Kidney (tissue), 13 donors: ENCODE measurements at regions not wholly inside any gene's neighbourhood (a gene's known extent, or its start where the extent isn't known, plus 50 kb on each side); places are given as distances from the start of the nearest gene placed in this dataset.
A peak's percentile ranks its signal among the peaks of the same experiment; 100 is the strongest.

Experiments
- DNase-seq, 5 donors: peaks; one replicate each; pipeline ENCODE4 v3.0.0-alpha.2; 2013 to 2020
- FAIRE-seq: peaks from 2 replicates; lab custom pipeline; 2012; peaks lifted over from hg19 to GRCh38; lab: Jason Lieb, UNC
- H3K27ac ChIP-seq, 2 donors: one replicate each; pipeline ENCODE4 v1.7.0; 2013; ENCODE audit warnings: low read depth in 2 of 2, low read length in 2 of 2, inconsistent platforms in 1 of 2
- H3K27me3 ChIP-seq: one replicate; pipeline ENCODE4 v1.7.1; 2013; ENCODE audit warnings: low read length, inconsistent platforms; ENCODE audit not compliant: control insufficient read depth, insufficient read depth
- H3K36me3 ChIP-seq, 3 donors: one replicate each; pipeline versions ENCODE4 v1.7.0 to v1.7.1; 2013; ENCODE audit warnings: low read length in 3 of 3, control low read depth in 1 of 3, inconsistent platforms in 1 of 3; ENCODE audit not compliant: insufficient read depth in 3 of 3, control insufficient read depth in 2 of 3
- H3K4me1 ChIP-seq, 3 donors: one replicate each; pipeline versions ENCODE4 v1.7.0 to v1.7.1; 2013; ENCODE audit warnings: low read length in 3 of 3, inconsistent platforms in 1 of 3, low read depth in 1 of 3; ENCODE audit not compliant: control insufficient read depth in 2 of 3, insufficient read depth in 2 of 3
- H3K4me3 ChIP-seq, 3 donors: one replicate each; pipeline versions ENCODE4 v1.7.0 to v1.8.1; 2013; ENCODE audit warnings: low read length in 3 of 3, control low read depth in 1 of 3, inconsistent platforms in 1 of 3
- H3K9ac ChIP-seq, 3 donors: one replicate each; pipeline versions ENCODE4 v1.7.0 to v1.7.1; 2013; ENCODE audit warnings: low read length in 3 of 3, control low read depth in 1 of 3, inconsistent platforms in 1 of 3
- H3K9me3 ChIP-seq, 3 donors: one replicate each; pipeline versions ENCODE4 v1.7.0 to v1.7.1; 2013; ENCODE audit warnings: low read length in 3 of 3, control low read depth in 1 of 3, inconsistent platforms in 1 of 3; ENCODE audit not compliant: control insufficient read depth in 2 of 3, insufficient read depth in 1 of 3
- intact Hi-C: fragments of 100-400 bp; cut with DNase I; formaldehyde crosslinking; loops from one replicate; pipeline ENCODE4 v1.11.1; 2022
- TF ChIP-seq, protein P1 (sequence below): IDR thresholded peaks from 3 replicates; pipeline ENCODE4 v1.5.1; 2012; ENCODE audit warnings: mild to moderate bottlenecking, moderate library complexity, borderline replicate concordance; ENCODE audit not compliant: insufficient read depth; ENCODE audit errors: extremely low read depth
- donor health status: control.
- donor health status: control.
- donor health status: control.
- donor health status: control.
- donor health status: control.
- donor health status: DM: yes; HTN: yes; CAD: no.
- donor health status: Normal renal cell carcinoma (clear cell type).

DNA sequence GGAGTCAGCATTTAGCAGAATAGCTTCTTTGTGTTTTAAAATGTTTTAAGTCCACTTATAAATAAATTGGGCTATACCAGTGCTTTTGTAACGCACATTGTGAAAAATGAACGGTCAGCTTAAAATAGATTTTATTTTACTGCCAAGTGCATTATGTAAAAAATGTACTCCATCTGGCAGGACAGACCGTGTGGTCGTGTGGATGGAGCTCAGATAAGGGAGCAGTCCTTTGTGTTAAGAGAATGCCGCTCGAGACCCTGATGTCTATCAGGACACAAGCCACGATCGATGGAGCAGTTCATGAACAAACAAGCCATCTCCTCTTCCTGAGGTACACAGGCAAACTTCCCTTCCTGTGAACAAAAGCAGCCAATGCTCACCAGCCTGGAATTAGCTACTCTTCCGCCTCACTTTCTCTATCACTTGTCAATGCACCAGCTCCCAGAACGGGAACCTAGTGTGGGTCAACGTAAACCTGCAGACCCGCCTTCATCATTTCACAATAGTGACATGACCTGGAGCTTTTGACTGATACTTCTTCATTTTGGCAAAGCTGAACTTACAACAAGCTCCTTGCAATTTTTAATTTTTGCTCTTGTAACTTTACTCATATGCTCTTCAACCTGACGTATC is 243.5 kb downstream of the TGFB2 start:
- Histone ChIP-seq H3K36me3 (no peaks in the 10 kb centered on the region), H3K4me3 (no peak overlapping the region), H3K4me1 (peaks cover 0 to 2% (median 0%) of the 10 kb centered on the region in 3 donors), H3K9me3 (no peaks in the 10 kb centered on the region), H3K9ac (no peak overlapping the region), H3K27ac (no peak overlapping the region), H3K27me3 (no peaks in the 10 kb centered on the region)
- intact Hi-C loops = no loop called here
- DNase-seq (peak in 1 of 5 donors; percentile 12), FAIRE-seq (no peak)
- TF ChIP-seq, protein P1, sequence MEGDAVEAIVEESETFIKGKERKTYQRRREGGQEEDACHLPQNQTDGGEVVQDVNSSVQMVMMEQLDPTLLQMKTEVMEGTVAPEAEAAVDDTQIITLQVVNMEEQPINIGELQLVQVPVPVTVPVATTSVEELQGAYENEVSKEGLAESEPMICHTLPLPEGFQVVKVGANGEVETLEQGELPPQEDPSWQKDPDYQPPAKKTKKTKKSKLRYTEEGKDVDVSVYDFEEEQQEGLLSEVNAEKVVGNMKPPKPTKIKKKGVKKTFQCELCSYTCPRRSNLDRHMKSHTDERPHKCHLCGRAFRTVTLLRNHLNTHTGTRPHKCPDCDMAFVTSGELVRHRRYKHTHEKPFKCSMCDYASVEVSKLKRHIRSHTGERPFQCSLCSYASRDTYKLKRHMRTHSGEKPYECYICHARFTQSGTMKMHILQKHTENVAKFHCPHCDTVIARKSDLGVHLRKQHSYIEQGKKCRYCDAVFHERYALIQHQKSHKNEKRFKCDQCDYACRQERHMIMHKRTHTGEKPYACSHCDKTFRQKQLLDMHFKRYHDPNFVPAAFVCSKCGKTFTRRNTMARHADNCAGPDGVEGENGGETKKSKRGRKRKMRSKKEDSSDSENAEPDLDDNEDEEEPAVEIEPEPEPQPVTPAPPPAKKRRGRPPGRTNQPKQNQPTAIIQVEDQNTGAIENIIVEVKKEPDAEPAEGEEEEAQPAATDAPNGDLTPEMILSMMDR = no peak

DNA sequence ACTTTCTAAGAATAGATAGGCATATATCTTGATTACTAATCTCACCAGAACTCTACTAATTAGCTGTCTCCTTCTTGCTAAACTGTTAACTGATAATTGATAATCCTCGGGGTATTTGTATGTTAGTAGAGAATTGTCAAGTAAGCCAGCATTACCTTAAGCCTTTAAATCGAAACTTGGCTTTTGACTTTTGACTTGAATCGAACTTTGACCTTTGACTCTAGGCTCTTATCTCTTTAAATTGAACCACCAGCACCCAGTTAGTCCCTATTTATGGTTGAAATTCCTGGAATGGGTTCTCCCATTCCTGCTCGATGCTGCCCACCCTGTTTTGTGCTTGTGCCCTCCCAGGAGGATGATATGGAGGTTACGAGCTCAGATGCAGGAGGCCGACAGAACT is 244.4 kb downstream of the TGFB2 start:
- no peaks in the 10 kb centered on the region for H3K9me3 ChIP-seq
- no peak overlapping the region for H3K4me3 ChIP-seq
- FAIRE-seq (no peak), DNase-seq (no peak)
- peaks cover 0 to 2% (median 0%) of the 10 kb centered on the region in 3 donors for H3K4me1 ChIP-seq
- no peaks in the 10 kb centered on the region for H3K27me3 ChIP-seq
- TF ChIP-seq, protein P1 = no peak
- intact Hi-C loops = no loop called here
- H3K9ac ChIP-seq = no peak overlapping the region
- no peaks in the 10 kb centered on the region for H3K36me3 ChIP-seq
- no peak overlapping the region for H3K27ac ChIP-seq

DNA sequence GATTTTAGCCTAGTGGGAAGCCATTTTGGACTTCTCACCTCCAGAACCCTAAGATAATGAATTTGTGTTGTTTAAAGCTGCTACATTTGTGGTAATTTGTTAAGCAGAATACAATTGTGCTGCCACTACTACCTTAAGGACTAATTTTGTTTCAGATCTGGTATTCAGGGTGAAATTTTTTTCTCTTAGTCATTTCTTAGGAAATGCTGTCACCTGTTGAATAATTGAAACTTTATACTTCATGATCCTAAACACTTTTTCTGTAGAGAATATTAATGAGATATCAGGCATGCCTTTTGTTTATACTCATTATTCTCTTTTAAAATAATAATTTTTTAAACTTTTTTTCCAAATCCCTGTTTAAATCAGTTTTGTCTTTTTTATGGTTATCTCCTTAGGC is 246.8 kb downstream of the TGFB2 start:
- no peaks in the 10 kb centered on the region for H3K9me3 ChIP-seq
- H3K4me3 ChIP-seq = no peak overlapping the region
- intact Hi-C loops = no loop called here
- H3K27ac ChIP-seq = no peak overlapping the region
- H3K4me1 ChIP-seq = no peaks in the 10 kb centered on the region
- no peak for DNase-seq
- H3K9ac ChIP-seq = no peak overlapping the region
- no peaks in the 10 kb centered on the region for H3K36me3 ChIP-seq
- H3K27me3 ChIP-seq = no peaks in the 10 kb centered on the region
- TF ChIP-seq, protein P1 = no peak
- FAIRE-seq = no peak

DNA sequence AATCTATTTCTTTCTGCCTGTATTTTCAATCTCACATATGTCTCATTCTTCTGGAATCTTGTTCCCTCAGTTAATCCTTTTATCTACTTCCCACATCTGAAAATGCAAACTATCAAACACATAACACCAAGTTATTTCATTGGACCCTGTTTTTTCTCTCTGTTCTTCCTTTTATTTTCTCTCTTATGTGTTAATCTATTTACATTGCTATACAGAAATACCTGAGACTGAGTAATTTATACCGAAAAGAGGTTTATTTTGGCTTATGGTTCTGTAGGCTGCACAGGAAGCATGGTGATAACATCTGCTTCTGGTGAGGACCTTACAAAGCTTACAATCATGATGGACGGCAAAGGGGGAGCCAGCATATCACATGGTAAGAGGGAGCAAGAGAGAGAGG is 247.6 kb downstream of the TGFB2 start:
- Histone ChIP-seq H3K9ac (no peak overlapping the region), H3K36me3 (no peaks in the 10 kb centered on the region), H3K27me3 (no peaks in the 10 kb centered on the region), H3K9me3 (no peaks in the 10 kb centered on the region), H3K27ac (no peak overlapping the region), H3K4me3 (no peak overlapping the region), H3K4me1 (no peaks in the 10 kb centered on the region)
- TF ChIP-seq, protein P1 = no peak
- FAIRE-seq (no peak), DNase-seq (no peak)
- intact Hi-C loops = no loop called here
